ENCODE measurements at regions not wholly inside any gene's neighbourhood (a gene's known extent, or its start where the extent isn't known, plus 50 kb on each side); places are given as distances from the start of the nearest gene placed in this dataset.

GRCh38 chr13:62167650-62168172, 752.1 kb upstream of the PCDH20 start:
- TF ChIP-seq POLR2A (IDR thresholded peaks at IDR 0.05) (no peak), CTCF (IDR thresholded peaks at IDR 0.05) (no peak), POLR2AphosphoS5 (IDR thresholded peaks at IDR 0.05) (no peak)

Measured in gastroesophageal sphincter (tissue), 3 donors.